AG08396 (cell line): ENCODE measurements at regions not wholly inside any gene's neighbourhood (a gene's known extent, or its start where the extent isn't known, plus 50 kb on each side); places are given as distances from the start of the nearest gene placed in this dataset.
"Not testable (repeated sequence)": the region's sequence is repeated elsewhere in the genome, so short reads cannot be mapped to it uniquely, and the experiment has no call there.

Experiments
- DNase-seq: peaks from one replicate; pipeline ENCODE4 v3.0.0; 2012; ENCODE audit warnings: low spot score, mixed read lengths

- DNase-seq, result not testable (repeated sequence)
Observed at GRCh38 chr9:22508354-22508753, 61.7 kb downstream of the DMRTA1 start.

GRCh38 chr9:22508790-22509189, 62.2 kb downstream of the DMRTA1 start:
- DNase-seq, result no peak

DNA sequence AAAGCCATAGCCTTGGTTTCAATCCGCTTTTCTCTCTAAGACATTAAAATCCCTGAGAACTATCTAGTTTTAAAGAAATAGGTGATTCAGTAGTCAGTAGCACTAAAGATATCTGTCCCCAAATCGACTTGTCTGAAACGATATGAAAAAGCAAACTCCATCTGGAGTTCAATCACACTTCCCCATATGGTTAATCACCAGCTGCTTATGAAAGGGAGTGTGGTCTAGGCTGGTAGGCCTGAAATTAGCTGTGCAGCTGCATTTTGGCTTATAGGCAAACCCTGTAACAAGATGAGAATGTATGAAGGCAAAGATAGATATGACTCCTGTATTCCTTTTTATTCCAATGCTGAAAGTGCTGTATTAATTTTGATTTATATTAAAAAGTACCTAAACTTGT, 65.9 kb downstream of the DMRTA1 start:
- DNase-seq, result no peak

DNA sequence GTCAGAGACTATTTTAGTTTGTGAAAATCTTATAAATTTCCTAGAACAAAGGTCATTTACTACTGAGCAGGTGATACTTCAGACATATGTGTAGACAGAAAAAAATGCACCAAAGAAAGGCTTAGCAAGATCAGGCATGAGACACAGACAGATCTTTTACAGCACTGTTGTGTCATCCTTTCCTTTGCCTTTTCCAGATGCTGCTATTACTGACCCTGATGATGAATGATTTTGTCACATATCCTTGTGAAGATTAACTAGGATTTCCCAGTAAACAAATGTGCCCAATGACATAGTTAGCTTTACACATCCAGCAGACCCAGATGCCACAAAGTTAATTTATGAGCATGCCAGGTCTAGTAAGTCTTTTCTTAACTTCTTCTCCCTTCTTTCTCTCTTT, 68.2 kb downstream of the DMRTA1 start:
- no peak for DNase-seq

DNA sequence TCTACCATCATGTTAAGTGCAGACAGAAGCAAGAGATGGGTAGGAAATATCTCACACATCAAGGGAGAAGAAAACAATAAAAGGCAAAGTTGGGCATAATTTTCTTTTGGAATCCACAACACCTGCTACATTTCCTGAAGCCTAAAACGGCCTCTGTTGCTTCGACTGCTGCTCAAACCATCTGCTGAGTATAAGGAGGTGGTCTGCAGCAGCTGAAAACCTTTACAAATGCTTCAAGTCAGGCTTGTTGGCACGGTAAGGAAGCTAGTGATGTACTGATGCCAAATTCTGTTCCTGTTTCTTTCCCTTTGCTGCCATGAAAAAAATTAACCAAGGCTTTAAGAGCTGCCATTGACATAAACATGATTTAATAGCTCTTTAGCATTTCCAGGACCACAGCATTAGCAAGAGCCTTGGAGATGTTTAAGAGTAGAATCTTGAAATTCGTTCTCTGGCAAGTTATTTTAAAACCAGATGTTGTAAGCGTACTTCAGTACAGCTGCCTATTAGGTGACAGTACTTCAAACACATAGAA, 75.6 kb downstream of the DMRTA1 start:
- no peak for DNase-seq

- DNase-seq, result peak; percentile 27
Observed at GRCh38 chr9:22528485-22528884, 81.9 kb downstream of the DMRTA1 start.

GRCh38 chr9:22529426-22530199, 83.0 kb downstream of the DMRTA1 start:
- DNase-seq, result no peak

- no peak for DNase-seq
Observed at GRCh38 chr9:22535780-22536179, 89.2 kb downstream of the DMRTA1 start.

DNA sequence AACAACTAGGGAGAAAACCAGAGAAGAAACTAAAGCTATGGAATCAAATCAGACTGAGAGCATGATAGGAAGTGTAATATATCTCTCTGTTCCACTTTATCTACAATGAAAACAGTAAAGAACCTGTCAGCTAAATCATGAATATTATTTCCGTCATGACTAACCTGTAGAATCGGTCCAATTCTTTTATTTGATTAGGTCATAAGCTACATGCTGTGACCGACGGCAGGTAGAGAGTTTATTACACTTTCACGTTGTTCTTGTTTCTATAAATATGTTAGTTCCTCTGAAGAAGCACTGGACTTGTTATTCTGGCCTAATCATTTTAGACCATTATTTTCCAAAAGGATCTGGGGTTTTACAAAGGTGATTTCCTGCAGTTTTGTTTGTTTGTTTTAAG, 91.1 kb downstream of the DMRTA1 start:
- no peak for DNase-seq

- no peak for DNase-seq
Observed at GRCh38 chr9:22548625-22549024, 102.0 kb downstream of the DMRTA1 start.

DNA sequence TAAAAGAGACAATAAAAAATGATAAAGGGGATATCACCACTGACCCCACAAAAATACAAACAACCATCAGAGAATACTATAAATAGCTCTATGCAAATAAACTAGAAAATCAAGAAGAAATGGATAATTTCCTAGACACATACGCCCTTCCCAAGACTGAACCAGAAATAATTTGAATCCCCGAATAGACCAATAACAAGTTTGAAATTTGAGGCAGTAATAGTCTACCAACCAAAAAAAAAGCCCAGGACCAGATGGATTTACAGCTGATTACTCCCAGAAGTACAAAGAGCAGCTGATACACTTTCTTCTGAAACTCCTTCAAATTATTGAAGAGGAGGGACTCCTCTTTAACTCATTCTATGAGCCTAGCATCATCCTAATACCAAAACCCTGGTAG, 128.1 kb downstream of the DMRTA1 start:
- DNase-seq, result no peak

DNA sequence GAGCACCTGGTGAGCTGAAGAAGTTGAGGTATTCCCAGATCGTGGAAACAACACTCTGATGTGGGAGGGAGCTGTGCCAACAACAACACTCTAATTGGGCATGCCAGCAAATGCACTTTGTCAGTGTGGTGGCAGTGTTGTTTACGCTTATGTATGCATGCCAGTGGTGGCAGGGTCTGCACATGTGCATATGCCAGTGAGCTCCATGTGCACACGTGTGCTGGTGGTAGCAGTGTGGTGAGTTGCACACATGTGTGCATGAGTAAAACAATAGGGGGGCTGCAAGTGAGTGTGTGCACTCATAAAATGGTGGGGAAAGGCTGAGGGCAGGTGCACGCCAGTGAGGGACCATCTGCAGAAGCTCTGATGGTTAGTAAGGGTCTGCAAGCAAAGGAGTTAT, 134.2 kb downstream of the DMRTA1 start:
- DNase-seq, result no peak

DNA sequence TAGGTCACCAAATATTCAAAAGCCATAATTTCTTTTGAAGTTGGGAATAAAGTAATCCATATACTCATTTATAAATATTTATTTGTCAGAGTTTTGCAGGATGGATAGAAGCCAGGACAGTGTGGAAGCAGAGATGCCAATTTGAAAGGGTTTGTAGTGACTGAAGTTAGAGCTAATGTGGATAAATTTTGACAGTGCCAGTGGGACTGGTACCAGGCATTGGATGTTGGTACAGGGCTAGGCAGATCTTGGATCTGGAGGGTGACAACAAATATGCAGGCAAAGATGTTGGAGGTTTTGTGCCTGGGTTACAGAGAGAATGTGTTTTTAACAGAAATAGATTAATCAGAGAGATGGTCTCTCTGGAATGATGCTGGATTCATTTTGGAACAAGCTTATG, 135.6 kb downstream of the DMRTA1 start:
- DNase-seq, result no peak

- no peak for DNase-seq
Observed at GRCh38 chr9:22588918-22589317, 142.3 kb downstream of the DMRTA1 start.

DNA sequence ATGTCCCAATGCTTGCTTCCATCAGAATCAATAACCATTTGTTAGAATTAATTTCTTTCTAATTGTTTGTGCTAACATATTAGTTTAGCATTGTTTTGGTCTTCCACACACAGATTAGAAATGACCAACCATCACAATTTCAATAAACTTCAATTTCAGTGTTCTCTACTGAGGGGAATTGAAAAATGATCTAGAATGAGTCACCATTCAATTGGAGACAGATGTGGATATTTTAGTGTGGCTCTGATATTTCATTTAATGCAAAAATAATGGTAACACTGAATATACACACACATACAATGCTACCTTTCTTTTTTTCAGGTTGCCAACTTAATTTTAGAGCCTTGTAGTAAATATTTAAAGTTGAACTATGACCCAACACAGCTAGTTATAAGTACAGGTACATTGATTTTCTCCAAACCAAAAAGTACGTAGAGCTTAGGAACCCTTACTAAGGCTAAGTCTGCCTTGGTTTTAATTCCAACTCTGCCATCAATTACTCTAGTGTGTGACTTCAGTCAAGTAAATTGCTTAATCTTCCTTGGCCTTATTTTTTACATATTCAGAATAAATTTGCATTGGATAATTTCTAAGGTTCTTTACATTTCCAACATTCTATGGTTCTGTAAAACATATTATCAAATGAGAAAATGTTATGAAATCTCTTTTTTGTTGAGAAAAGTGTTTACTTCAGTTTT, 143.9 kb downstream of the DMRTA1 start:
- DNase-seq, result peak; percentile 16

GRCh38 chr9:22595805-22596204, 149.2 kb downstream of the DMRTA1 start:
- DNase-seq, result no peak

GRCh38 chr9:22617156-22617555, 170.5 kb downstream of the DMRTA1 start:
- no peak for DNase-seq

GRCh38 chr9:22622815-22623214, 176.2 kb downstream of the DMRTA1 start:
- no peak for DNase-seq

DNA sequence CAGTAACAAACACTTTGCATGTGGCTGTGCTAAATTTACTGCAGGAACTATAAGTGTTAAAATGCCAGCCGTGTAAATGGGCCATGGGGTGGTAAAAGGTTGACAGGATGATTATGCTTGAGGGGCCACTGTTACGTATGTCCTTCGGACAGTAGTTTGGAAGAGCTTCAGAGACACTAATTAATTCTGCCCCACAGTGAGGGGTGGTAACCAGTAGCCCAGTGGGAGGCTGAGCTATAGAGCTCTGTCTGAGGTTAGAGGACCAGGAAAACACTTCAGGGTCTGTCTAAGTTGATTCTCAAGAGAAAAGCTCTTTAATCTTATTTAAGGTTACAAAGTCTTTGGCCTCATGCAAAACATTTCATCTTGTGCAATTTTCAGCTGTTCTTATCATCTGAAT, 176.6 kb downstream of the DMRTA1 start:
- DNase-seq, result no peak

DNA sequence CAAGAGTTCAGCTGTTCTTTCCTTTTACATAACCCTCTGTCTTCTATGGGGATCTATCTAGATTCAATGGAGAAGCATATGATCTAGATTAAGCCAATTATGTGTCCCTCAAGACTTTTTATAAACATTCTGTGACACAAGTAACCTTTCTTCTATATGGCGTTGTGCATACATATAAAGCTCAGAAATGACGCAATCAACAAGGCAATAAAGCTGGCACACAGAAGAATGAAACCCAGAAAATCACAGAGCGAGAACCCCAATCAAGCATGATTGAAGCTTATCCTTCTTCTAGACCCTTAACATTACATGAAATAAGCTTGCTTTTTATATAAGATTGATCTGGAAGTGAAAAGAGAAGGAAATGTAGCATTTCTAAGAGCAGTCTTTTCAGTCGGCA, 178.9 kb downstream of the DMRTA1 start:
- DNase-seq, result no peak

DNA sequence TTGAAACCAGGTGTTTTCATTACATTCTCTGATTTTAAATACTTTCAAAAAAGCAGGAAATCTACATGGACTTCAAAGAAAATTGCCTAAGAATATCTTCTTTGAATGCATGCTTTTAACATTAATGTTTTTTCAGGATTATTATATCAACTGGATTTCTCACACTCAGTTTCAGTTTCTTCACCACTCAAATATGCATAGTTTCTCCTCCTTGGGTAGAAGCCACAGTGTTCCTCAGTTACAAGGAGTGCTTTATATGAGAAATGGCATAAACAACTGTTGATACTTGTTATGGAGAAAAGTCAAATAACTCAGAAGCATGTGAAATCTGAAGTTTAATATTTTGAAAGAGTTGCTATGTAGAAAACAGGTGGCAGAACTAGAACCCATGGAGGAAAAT, 196.9 kb downstream of the DMRTA1 start:
- no peak for DNase-seq

DNA sequence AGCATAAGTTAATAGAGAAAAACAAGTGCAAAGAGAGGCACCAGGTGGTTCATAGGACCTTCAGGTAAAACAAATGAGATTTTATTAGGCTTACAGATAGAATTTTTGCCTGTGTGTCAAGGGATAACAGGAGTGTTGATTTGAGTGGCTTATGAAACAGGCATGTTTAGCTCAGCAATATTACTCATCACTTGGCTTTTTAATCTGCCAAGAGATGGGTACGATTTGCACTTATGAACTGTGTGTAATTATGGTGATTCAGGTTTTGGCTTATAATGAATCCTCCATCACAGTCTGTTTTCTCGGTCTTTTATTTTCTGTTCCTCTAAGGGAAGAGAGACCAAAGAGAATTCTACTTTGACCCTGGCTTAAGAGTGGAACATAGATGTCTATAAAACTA, 199.3 kb downstream of the DMRTA1 start:
- no peak for DNase-seq

GRCh38 chr9:22649384-22649783, 202.8 kb downstream of the DMRTA1 start:
- DNase-seq, result peak; percentile 5

GRCh38 chr9:22650145-22650544, 203.5 kb downstream of the DMRTA1 start:
- no peak for DNase-seq
